Activated naive CD8-positive, alpha-beta T cell treated with anti-CD3 and anti-CD28 coated beads for 36 hours (primary cell): ENCODE measurements at regions not wholly inside any gene's neighbourhood (a gene's known extent, or its start where the extent isn't known, plus 50 kb on each side); places are given as distances from the start of the nearest gene placed in this dataset.
"Not testable (repeated sequence)": the region's sequence is repeated elsewhere in the genome, so short reads cannot be mapped to it uniquely, and the experiment has no call there.

Experiments
- DNase-seq: peaks from one replicate; pipeline ENCODE4 v3.0.0; 2021
- H3K27ac Mint-ChIP-seq: one replicate; pipeline ENCODE4 v1.8.0; 2022; ENCODE audit warnings: mild to moderate bottlenecking, moderate library complexity, mixed read lengths
- H3K27me3 Mint-ChIP-seq: one replicate; pipeline ENCODE4 v1.8.0; 2022; ENCODE audit warnings: mild to moderate bottlenecking, mixed read lengths
- H3K36me3 Mint-ChIP-seq: one replicate; pipeline ENCODE4 v1.8.0; 2021; ENCODE audit warnings: mild to moderate bottlenecking, mixed read lengths
- H3K4me1 Mint-ChIP-seq: one replicate; pipeline ENCODE4 v1.8.0; 2021; ENCODE audit warnings: mixed read lengths
- H3K4me3 Mint-ChIP-seq: one replicate; pipeline ENCODE4 v1.8.0; 2022; ENCODE audit warnings: mild to moderate bottlenecking, moderate library complexity, mixed read lengths
- H3K9me3 Mint-ChIP-seq: one replicate; pipeline ENCODE4 v1.8.0; 2022; ENCODE audit warnings: mixed read lengths

DNA sequence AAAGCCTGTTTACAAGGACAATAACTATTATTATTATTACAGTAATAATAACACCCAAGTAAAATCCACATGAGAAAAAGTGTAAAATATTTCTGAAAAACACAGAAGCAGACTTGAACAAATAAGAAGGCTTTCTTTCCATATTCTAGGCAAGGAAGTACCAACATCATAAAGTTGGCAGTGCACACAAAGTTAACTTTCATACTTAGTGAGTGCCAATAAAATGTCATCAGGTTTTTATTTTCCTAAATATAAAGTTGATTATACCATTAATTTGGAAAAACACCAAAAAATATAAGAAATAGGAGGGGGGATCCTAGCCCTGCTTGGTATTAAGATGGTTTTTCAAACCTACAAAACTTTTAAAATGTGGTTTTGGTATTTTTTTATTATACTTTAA is 161.4 kb downstream of the PRELID2 start:
- no peaks in the 10 kb centered on the region for H3K27me3 Mint-ChIP-seq
- H3K27ac Mint-ChIP-seq = no peak overlapping the region
- DNase-seq = no peak
- H3K9me3 Mint-ChIP-seq = no peaks in the 10 kb centered on the region
- no peak overlapping the region for H3K4me3 Mint-ChIP-seq
- no peaks in the 10 kb centered on the region for H3K4me1 Mint-ChIP-seq
- H3K36me3 Mint-ChIP-seq = no peaks in the 10 kb centered on the region

DNA sequence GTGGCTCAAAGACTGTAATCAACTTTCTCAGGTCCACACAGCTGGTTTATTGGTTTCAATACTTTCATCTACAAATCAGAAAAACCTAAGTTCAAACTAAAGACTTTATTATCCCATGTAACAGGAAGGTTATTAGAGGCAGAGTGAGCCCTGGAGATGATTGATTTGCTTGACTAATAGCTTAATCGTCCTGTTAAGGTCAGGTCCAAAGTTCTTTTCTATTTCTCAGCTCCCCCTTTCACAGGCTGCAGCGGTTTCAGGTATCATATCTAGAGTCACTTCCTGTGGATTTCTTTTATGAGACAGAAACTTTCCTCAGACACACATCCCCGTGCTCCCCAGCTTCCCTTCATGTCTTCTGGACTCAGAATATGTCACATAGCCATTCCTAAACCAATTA is 166.4 kb downstream of the PRELID2 start:
- Mint-ChIP-seq H3K9me3 (no peaks in the 10 kb centered on the region), H3K27ac (no peak overlapping the region), H3K4me1 (no peaks in the 10 kb centered on the region), H3K4me3 (no peak overlapping the region), H3K36me3 (no peaks in the 10 kb centered on the region), H3K27me3 (no peaks in the 10 kb centered on the region)
- DNase-seq = no peak

DNA sequence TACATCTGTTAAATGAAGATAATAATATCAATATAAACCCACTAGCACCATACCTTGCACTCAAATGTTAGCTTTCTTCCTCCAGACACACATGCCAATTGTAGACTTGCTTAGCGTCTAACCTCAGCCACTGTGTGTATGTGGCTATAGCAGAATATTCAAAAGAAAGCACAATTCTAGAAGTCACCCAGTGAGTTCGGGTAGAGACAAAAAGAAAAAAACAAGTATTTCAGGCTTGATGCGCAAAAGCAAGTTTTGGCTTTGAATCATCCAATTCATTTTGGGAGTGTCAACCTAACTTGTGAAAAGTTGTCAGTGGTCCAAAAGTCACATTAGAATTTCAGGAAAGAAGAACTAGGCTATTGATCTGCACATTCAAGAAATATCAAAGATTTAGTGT is 167.4 kb downstream of the PRELID2 start:
- H3K4me3 Mint-ChIP-seq = no peak overlapping the region
- no peaks in the 10 kb centered on the region for H3K4me1 Mint-ChIP-seq
- H3K27ac Mint-ChIP-seq = no peak overlapping the region
- no peak for DNase-seq
- H3K27me3 Mint-ChIP-seq = no peaks in the 10 kb centered on the region
- no peaks in the 10 kb centered on the region for H3K36me3 Mint-ChIP-seq
- no peaks in the 10 kb centered on the region for H3K9me3 Mint-ChIP-seq

DNA sequence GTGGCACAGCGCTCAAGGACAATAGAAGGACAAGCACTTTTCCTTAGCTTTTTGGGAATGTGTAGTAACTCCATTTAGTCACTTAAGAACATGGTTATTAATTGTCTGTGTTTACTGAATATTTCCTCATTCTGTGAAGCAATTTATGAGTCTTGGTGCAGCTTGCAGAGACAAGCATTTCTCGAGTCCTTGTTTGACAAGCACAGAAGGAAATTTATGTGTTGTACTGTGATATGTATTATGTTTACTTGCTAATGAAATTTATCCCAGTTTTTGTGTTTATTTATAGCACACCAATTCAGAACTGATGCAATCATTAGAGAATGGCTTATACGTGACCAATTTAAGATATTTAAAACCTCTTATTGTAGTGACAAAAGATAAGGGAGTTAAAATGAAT is 168.6 kb downstream of the PRELID2 start:
- DNase-seq = no peak
- H3K27me3 Mint-ChIP-seq = no peaks in the 10 kb centered on the region
- no peaks in the 10 kb centered on the region for H3K4me1 Mint-ChIP-seq
- H3K4me3 Mint-ChIP-seq = no peak overlapping the region
- H3K27ac Mint-ChIP-seq = no peak overlapping the region
- H3K9me3 Mint-ChIP-seq = no peaks in the 10 kb centered on the region
- H3K36me3 Mint-ChIP-seq = no peaks in the 10 kb centered on the region

DNA sequence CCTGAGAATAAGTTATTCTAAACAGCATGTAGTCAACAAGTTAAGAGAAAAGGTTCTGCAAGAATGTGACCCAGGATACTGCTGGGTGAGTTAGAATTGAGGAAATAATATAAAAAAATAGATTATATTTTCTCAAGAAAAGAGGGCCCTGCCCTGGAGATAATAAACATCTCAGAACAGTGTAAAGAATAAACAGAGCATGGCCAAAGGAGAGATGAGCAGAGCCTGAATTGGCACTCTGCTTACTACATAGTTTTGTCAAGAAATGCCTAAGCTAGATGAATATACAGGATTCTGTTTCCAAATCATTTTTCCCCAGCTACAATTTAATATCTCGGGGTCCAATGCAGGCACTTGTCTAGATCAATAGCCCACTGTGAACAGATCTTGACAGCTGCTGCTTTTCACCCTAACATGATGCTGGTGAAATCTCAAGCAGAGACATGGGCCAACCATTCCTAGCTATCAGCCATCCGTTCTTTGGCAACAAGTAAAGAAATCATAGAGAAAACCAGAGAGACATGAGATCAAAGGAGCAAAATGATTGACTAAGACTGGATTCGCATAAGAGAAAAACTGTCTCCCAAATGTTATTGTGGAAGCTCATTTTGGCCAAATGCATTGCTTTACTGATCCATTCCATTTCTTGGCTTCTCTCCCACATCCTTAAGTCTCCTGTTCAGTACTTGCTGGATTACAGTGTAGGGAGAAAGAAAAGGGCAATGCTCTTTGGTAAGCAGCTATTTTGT is 173.2 kb downstream of the PRELID2 start:
- no peak overlapping the region for H3K4me3 Mint-ChIP-seq
- H3K27me3 Mint-ChIP-seq = no peaks in the 10 kb centered on the region
- H3K9me3 Mint-ChIP-seq = no peaks in the 10 kb centered on the region
- no peaks in the 10 kb centered on the region for H3K36me3 Mint-ChIP-seq
- DNase-seq = no peak
- H3K27ac Mint-ChIP-seq = no peak overlapping the region
- no peaks in the 10 kb centered on the region for H3K4me1 Mint-ChIP-seq

DNA sequence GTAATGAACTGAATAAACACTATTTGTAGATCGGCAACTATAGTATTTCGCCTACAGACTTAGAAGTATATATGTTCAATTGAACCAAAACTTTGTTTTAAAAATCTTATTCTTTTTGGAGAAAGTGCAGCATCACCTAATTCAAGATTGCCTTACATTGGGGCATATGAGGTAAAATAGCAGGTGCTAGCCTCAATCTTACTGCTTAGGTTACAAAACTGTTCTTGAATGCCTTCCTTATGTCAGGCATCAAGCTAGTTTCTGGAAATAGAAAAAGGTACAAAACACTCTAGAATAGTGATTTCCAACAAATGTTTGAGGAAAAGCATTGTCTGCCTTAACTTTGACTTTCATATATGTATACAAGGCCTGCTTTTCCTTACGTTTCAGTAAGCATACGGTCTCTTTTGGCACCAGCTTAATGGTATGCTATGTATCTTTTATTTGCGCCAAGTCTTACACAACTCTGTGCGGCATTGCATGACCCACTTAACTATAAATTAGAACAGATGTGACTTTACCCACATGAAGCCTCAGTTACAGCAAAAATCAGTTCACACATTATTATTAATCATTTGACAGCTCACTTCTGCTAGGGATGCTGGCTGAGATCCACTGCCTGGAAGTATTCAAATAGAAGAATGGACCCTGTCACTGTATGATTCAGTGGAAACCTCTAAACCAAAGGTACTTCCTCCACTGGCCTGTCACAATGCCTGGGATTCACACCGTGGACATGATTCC is 174.1 kb downstream of the PRELID2 start:
- Mint-ChIP-seq H3K27me3 (no peaks in the 10 kb centered on the region), H3K4me3 (no peak overlapping the region), H3K36me3 (no peaks in the 10 kb centered on the region), H3K27ac (no peak overlapping the region), H3K9me3 (peaks cover under 1% of the 10 kb centered on the region), H3K4me1 (no peaks in the 10 kb centered on the region)
- DNase-seq = no peak

DNA sequence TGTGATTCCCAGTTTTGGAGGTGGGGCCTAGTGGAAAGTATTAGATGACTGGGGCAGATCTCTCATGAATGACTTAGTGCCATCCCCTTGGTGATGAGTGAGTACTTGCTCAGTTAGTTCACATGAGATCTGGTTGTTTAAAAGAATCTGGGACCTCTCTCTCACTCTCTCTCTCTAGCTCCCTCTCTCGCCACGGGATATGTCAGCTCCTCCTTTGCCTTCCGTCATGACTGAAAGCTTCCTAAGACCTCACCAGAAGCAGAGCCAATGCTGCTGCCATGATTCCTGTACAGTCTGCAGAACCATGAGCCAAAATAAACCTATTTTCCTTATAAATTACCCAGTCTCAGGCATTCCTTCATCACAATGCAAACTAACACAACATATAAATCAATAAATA is 176.7 kb downstream of the PRELID2 start:
- Mint-ChIP-seq H3K4me1 (no peaks in the 10 kb centered on the region), H3K27ac (no peak overlapping the region), H3K36me3 (no peaks in the 10 kb centered on the region), H3K27me3 (no peaks in the 10 kb centered on the region), H3K4me3 (no peak overlapping the region), H3K9me3 (peaks cover 12% of the 10 kb centered on the region)
- no peak for DNase-seq

DNA sequence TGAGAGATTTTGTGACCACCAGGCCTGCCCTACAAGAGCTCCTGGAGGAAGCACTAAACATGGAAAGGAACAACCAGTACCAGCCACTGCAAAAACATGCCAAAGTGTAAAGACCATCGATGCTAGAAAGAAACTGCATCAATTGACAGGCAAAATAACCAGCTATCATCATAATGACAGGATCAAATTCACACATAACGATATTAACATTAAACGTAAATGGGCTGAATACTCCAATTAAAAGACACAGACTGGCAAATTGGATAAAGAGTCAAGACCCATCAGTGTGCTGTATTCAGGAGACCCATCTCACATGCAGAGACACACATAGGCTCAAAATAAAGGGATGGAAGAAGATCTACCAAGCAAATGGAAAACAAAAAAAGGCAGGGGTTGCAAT is 182.4 kb downstream of the PRELID2 start:
- H3K4me3 Mint-ChIP-seq, H3K36me3 Mint-ChIP-seq, DNase-seq, H3K27ac Mint-ChIP-seq, H3K4me1 Mint-ChIP-seq, H3K27me3 Mint-ChIP-seq: not testable (repeated sequence)
- H3K9me3 Mint-ChIP-seq = peaks cover 26% of the 10 kb centered on the region

DNA sequence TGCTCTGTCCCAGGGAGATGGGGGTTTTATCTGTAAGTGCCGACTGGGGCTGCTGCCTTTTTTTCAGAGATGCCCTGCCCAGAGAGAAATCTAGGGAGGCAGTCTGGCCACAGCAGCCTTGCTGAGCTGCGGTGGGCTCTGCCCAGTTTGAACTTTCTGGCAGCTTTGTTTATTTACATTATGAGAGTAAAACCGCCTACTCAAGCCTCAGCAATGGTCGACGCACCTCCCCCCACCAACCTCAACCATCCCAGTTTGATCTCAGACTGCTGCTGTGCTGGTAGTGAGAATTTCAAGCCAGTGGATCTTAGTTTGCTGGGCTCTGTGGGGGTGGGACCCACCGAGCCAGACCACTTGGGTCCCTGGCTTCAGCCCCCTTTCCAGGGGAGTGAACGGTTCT is 188.0 kb downstream of the PRELID2 start:
- H3K9me3 Mint-ChIP-seq, H3K27ac Mint-ChIP-seq, H3K27me3 Mint-ChIP-seq, DNase-seq, H3K36me3 Mint-ChIP-seq, H3K4me1 Mint-ChIP-seq, H3K4me3 Mint-ChIP-seq: not testable (repeated sequence)

DNA sequence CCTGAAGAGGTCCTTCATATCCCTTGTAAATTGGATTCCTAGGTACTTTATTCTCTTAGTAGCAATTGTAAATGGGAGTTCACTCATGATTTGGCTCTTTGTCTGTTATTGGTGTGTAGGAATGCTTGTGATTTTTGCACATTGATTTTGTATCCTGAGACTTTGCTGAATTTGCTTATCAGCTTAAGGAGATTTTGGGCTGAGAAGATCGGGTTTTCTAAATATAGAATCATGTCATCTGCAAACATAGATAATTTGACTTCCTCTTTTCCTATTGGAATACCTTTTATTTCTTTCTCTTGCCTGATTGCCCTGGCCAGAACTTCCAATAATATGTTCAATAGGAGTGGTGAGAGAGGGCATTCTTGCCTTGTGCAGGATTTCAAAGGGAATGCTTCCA is 191.9 kb downstream of the PRELID2 start:
- not testable (repeated sequence) for H3K4me3 Mint-ChIP-seq, DNase-seq, H3K27me3 Mint-ChIP-seq, H3K4me1 Mint-ChIP-seq, H3K9me3 Mint-ChIP-seq, H3K36me3 Mint-ChIP-seq, H3K27ac Mint-ChIP-seq

DNA sequence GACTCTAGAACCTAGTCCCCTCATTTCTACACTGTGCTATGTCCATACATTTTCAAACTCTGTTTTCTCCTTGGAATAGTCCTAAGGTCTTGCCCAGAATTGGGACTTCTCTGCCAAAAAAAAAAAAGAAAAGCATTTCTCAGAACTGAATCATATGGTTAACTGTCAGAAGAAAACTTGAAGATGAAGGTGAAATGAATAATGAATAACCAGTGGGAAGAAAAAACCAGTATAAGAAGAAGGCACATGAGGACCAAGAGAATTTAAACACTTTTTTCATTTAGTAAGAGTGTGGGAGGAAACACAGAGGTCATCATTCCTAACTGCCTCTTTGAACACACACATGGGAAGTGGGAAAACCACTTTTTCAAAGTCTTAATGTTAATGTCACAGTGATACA is 197.7 kb downstream of the PRELID2 start:
- Mint-ChIP-seq H3K27me3 (no peaks in the 10 kb centered on the region), H3K4me1 (no peaks in the 10 kb centered on the region), H3K9me3 (peaks cover 2% of the 10 kb centered on the region), H3K36me3 (no peaks in the 10 kb centered on the region), H3K4me3 (no peak overlapping the region), H3K27ac (no peak overlapping the region)
- DNase-seq = no peak

DNA sequence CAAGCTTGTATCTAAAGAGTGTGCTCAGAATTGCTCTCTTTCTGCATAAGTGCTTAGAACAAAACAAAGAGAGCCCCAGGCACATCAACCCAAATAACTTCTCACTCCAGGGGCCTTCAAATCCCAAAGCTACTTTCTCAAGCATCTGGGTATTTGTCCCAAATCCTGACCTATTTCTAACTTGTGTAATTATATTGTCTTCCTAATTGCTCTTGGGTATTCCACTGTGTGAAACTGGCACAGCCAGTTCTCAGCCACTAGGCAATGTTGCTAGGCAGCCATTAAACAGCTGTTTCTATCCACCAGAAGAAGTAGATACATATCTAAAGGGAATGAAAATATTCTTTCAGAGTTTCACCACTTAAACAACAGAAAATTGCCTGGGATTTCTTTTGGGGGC is 198.8 kb downstream of the PRELID2 start:
- Mint-ChIP-seq H3K27ac (no peak overlapping the region), H3K27me3 (no peaks in the 10 kb centered on the region), H3K4me1 (no peaks in the 10 kb centered on the region), H3K4me3 (no peak overlapping the region), H3K36me3 (no peaks in the 10 kb centered on the region), H3K9me3 (peaks cover 2% of the 10 kb centered on the region)
- DNase-seq = no peak

DNA sequence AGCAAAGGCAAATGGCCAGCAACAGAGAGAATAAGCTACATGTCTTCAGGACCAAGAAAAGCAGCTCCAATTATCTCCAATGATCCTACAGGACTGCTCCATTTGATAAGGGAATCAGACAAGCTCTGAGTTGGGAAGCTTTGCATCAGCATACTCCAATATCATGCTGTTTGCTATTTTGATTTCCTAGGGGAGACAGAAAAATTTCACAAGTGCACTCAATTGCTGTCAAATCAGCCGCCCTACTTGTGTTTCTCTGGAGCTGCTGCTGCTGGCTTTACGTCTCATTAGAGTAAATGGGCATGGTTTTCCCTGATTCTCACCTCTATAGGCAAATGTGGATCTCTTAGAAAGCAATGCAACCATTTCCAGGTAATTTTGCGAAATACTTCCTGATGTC is 201.7 kb downstream of the PRELID2 start:
- Mint-ChIP-seq H3K4me3 (no peak overlapping the region), H3K27ac (no peak overlapping the region), H3K4me1 (no peaks in the 10 kb centered on the region), H3K9me3 (no peaks in the 10 kb centered on the region), H3K27me3 (no peaks in the 10 kb centered on the region), H3K36me3 (no peaks in the 10 kb centered on the region)
- no peak for DNase-seq

DNA sequence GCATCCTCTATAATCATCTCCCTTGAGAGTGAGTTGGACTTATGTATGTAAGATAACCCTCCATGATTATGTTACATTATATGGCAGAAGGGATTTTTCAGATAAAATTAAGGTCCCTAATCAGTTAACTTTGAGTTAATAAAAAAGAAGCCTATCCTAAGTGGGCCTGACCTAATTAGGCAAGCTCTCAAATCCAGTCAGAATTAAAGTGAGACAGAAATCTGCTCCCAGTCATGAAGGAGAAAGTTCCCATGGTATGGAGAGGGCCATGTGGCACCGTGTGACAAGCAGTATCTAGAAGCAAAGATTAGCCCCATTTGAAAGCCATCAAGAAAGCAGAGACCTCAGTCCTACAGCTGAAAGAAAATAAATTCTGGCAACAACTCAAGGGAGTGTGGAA is 202.4 kb downstream of the PRELID2 start:
- Mint-ChIP-seq H3K4me3 (no peak overlapping the region), H3K4me1 (no peaks in the 10 kb centered on the region), H3K36me3 (no peaks in the 10 kb centered on the region), H3K27ac (no peak overlapping the region), H3K9me3 (no peaks in the 10 kb centered on the region), H3K27me3 (no peaks in the 10 kb centered on the region)
- no peak for DNase-seq

DNA sequence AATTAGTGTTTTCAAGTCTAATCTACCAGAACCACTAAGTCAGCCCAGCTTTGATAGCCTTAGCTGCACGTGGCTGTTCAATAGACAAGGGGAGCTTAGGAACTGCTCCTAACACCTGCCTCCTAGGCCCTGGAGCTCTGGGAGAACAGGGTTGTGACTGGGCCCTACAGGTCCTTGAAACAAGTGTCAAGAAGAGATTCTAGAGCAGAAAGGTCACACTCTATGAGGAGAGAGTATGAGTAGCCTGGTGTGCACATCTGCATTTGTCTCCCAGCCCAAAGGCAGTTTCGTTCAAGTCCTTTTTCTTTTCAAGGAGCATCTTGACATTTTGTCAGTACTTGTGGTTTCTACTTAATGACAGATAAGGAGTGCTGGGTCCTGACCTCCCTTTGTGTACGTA is 206.1 kb downstream of the PRELID2 start:
- Mint-ChIP-seq H3K9me3 (peaks cover 4% of the 10 kb centered on the region), H3K4me3 (no peak overlapping the region), H3K27ac (no peak overlapping the region), H3K27me3 (no peaks in the 10 kb centered on the region), H3K4me1 (no peaks in the 10 kb centered on the region), H3K36me3 (no peaks in the 10 kb centered on the region)
- DNase-seq = no peak

DNA sequence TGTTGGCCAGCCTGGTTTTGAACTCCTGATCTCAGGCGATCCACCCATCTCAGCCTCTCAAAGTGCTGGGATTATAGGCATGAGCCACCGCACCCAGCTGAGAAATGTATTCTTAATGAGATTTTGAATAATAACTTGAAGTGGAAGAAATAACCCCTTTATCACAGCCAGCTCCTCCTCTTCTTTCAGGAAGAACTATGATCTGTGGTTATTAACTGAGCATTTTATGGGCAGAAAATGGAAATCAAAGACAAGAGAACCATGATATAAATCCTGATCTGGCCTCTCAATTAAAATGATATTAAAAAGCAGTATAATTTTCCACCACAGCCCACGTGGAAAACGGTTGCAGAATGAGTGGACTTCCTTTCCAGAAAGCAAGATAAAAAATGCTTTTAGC is 206.6 kb downstream of the PRELID2 start:
- Mint-ChIP-seq H3K27me3 (no peaks in the 10 kb centered on the region), H3K27ac (no peak overlapping the region), H3K4me1 (no peaks in the 10 kb centered on the region), H3K9me3 (peaks cover 4% of the 10 kb centered on the region), H3K36me3 (no peaks in the 10 kb centered on the region), H3K4me3 (no peak overlapping the region)
- DNase-seq = no peak
